GM19035 (cell line): ENCODE measurements at regions not wholly inside any gene's neighbourhood (a gene's known extent, or its start where the extent isn't known, plus 50 kb on each side); places are given as distances from the start of the nearest gene placed in this dataset.

Experiments used
- ATAC-seq: cut with Tn5 transposase; IDR thresholded peaks from one replicate; pipeline ENCODE4 v1.9.1; 2021; ENCODE audit not compliant: unreplicated experiment

DNA sequence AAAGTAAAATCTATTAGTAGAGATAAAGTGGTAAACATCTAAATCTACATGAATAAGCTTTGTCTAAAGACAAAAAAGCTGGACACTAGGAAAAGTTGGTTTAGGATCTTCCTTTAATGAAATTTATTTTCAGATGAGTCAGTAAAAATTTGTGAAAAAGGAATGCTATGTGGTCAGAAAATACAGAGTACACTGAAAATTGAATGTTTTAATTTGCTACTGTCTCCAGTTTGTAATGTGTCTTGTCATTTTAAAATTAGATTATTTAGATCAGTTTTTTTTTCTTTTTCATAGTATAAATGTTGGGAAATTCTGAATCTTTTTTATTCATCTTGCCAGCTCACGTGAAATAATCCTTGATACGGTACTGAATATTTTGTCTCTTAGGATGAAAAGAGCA, 56.9 kb downstream of the SLITRK6 start:
- ATAC-seq, result no peak

DNA sequence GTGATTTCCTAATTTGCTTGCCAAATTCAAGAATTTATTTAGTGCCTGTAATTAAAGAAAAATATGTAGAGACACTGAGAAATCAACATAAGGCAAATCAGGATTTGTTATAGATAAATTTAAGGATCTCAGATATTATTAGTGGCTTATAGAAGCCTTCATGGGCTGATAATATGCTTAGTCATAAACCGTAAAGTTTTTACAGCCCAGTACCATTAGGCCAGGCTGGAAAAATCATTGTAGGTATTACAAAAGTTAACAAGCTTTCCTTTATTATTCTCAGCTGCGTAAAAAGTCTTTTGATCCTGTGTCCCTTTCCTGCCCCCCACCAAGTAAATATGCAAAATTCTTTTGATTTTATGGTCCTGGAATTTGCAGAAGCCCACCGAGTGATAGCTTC, 58.2 kb downstream of the SLITRK6 start:
- no peak for ATAC-seq

DNA sequence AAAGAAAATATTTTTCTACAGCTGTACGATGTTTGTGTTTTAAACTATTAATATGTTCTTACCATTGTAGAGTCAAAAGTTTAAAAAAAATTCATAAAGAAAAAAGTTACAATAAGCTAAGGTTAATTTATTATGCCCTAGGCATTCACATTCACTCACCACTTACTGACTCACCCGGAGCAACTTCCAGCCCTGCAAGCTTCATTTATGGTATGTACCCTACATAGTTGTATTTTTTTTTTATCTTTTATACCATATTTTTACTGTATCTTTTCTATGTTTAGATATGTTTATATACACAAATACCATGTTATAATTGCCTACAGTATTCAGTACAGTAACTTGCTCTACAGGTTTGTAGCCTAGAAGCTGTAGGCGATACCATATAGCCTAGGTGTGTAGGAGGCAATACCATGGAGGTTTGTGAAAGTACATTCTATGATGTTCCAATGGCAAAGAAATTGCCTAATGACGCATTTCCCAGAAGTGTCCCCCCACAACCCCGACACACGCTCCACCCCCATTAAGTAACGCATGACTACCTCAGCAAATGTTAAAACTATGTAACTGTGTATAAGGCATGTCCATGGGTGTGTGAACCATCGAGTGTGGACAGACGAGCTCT, 60.4 kb downstream of the SLITRK6 start:
- ATAC-seq, result no peak

DNA sequence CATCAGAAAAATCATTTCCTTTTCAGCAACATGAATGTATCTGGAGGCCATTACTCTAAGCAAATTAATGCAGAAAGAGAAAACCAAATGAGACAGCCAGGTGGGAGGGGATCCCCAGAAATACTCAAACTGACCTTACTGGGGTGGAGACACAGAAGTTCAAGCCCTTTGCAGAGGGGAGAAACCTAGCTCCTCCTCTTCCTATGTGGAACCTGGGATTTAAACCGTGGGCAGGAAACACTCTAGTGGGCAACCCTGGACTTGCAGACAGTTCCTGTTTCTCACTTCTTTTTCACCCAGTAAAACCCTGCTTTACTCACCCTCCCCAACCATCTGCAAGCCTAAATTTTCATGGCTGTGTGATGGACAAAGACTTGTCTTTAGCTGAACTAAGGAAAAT, 61.3 kb downstream of the SLITRK6 start:
- ATAC-seq, result no peak

DNA sequence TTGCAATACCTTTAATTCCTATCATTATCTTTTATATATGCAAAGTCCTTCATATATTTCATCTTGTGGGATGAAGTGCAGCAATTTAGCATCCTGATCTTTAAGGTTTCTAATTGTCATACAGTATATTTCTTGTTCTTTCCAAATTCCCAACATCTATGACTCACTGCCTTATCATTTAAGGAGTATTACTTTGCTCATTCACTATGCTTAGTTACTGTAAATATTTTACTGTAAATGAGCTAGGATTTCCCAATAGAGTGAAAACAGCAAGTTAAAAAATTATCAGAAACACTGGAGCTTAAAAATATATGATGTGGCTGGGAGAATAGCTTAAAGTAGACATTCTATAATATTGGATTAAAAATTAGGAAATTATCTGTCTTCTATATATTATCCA, 69.9 kb downstream of the SLITRK6 start:
- ATAC-seq, result no peak

GRCh38 chr13:85728811-85729210, 70.4 kb downstream of the SLITRK6 start:
- no peak for ATAC-seq

GRCh38 chr13:85725433-85725832, 73.8 kb downstream of the SLITRK6 start:
- ATAC-seq, result no peak

- ATAC-seq, result no peak
These were observed 74.4 kb downstream of the SLITRK6 start for GRCh38 chr13:85724546-85725432.

- ATAC-seq, result no peak
These were observed 79.5 kb downstream of the SLITRK6 start for GRCh38 chr13:85719749-85720148.

DNA sequence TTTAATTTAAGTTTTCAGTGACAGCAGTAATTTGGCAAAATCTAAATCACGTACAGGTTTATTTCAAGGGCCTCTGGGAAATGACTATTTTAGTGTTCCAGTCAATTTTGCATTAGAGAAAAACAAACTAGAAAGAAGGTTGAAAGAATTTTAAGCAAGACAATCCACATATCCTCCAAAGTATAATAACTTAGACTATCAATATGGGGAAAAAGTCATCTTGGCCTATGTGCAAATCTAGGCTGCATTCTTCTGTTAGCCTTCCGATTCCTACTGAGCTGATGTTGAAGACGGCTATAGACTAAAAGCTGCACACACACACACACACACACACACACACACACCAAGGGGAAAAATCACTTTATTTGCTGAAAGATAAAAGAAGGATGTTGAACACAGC, 81.3 kb downstream of the SLITRK6 start:
- no peak for ATAC-seq

DNA sequence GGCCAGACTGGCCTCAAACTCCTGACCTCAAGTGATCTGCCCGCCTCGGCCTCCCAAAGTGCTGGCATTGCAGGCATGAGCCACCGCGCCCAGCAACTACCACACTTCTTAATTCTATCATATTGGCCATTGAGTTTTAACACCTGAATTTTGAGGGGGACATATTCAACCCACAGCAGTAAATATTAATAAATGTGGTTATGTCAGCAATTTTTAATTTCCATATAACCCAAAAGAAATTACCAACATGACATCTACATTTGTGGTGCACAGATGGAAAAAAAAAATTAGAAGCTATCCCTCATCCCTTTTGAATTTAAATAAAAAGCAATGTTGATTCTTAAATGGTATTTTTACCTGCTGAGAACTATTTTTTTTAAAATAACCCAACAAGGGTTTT, 88.7 kb downstream of the SLITRK6 start:
- no peak for ATAC-seq

DNA sequence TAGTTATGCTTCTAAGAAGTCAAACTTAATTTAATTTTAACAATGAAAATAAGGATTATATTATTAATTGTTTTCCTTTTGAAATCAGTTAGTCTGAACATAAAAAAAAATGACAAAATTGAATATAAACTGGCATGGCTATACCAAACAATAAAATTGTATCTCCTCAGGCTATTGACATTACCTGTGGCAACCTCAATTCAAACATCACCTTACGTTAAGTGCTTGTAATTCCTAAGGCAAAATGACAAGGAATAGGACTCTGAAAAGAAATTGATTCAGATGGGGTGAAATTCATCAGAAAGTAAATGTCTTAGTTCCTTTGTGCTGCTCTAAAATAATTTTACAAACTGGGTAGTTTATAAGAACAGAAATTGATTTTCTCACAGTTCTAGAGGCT, 89.5 kb downstream of the SLITRK6 start:
- ATAC-seq, result no peak

- no peak for ATAC-seq
These were observed 90.1 kb downstream of the SLITRK6 start for GRCh38 chr13:85709072-85709471.

- ATAC-seq, result no peak
These were observed 98.3 kb downstream of the SLITRK6 start for GRCh38 chr13:85700906-85701305.

DNA sequence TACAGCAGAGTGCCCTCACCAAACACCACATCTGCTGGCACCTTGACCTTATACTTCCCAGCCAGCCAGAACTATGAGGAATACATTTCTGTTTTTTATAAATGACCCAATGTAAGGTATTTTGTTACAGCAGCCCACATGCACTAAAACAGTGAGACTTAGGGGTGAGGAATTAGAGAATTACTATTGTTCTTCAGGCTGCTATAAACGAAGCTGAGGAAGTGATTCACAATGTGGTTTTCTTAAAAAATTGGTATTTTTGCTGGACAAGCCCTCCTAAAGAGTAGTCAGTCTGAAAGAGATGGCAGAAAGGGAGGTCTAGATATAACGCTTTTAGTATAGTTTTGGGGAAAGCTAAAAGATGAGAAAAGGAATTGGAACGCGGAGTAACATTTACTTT, 101.0 kb downstream of the SLITRK6 start:
- no peak for ATAC-seq

GRCh38 chr13:85694992-85695391, 104.2 kb downstream of the SLITRK6 start:
- no peak for ATAC-seq

- no peak for ATAC-seq
These were observed 105.2 kb downstream of the SLITRK6 start for GRCh38 chr13:85693889-85694511.

- ATAC-seq, result no peak
These were observed 108.9 kb downstream of the SLITRK6 start for GRCh38 chr13:85690368-85690767.

DNA sequence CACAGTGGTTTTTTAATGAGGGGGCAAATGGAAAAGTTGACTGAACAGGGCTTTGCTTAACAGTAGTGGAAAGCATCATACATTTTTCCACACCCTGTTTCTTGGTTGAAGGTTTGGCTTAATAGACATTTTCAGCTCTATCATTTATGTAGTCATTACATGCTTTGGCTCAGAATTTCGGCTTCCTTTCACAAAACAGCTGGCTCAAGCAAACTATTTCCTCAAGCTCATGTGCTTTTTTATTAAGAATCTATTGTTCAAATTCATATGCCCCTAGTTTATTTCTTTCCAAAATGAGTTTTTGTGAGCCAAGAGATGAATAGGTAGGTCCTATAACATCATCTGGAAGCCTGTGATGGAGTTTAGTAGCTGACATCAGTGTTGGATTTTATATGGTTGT, 113.8 kb downstream of the SLITRK6 start:
- no peak for ATAC-seq

DNA sequence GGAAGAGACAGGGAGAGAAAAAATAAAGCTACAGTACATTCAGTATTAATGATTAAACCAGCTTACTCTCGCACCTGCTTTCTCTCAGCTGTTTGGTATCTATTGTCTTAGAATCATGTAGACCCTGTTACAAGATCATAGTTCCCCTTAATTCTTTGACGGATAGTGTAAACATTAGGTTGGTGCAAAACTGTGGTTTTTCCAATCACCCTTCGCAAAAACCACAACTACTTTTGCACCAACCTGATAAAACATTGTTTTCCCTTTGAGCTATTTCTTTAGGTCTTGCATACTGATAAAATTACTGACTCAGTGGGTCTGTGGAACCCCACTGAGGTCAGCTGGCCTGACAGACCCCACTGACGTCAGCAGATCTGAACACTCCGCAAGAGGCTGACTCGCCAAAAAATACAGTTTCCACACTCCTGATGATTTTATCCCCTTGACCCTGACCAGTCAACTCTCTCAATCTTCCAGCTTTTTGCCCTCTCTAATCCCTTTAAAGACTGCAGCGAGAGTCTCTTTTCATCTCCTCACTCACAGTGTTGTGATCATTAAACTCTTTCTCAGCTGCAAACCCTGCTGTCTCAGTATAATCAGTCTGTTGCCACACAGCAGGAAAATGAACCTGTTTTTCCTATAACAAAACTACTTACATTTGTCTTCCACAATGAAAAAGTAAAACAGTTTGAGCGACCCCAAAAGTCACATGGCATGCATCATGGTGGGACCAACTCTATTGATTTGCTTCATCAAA, 123.9 kb downstream of the SLITRK6 start:
- ATAC-seq, result no peak

GRCh38 chr13:85671336-85671735, 127.9 kb downstream of the SLITRK6 start:
- no peak for ATAC-seq
